Trophoblast cell (in vitro differentiated cells and primary cell): ENCODE measurements at regions not wholly inside any gene's neighbourhood (a gene's known extent, or its start where the extent isn't known, plus 50 kb on each side); places are given as distances from the start of the nearest gene placed in this dataset.

Experiments used
- DNase-seq, 2 donors: peaks; one replicate each; pipeline ENCODE4 v3.0.0-alpha.2; 2016
- H2AFZ ChIP-seq: 2 replicates; pipeline ENCODE4 v1.6.1; 2013; ENCODE audit warnings: low read length, moderate library complexity, mild to moderate bottlenecking; ENCODE audit not compliant: insufficient read depth, poor library complexity
- H2AK5ac ChIP-seq: 2 replicates; pipeline ENCODE4 v1.6.1; 2013; ENCODE audit warnings: mild to moderate bottlenecking, low read length
- H2BK120ac ChIP-seq: 2 replicates; pipeline ENCODE4 v1.6.1; 2013; ENCODE audit warnings: low read length, mild to moderate bottlenecking, moderate library complexity; ENCODE audit not compliant: insufficient read depth, poor library complexity
- H2BK12ac ChIP-seq: 2 replicates; pipeline ENCODE4 v1.6.1; 2013; ENCODE audit warnings: mild to moderate bottlenecking, low read length, moderate library complexity
- H2BK5ac ChIP-seq: 2 replicates; pipeline ENCODE4 v1.6.1; 2013; ENCODE audit warnings: low read length, low read depth, moderate library complexity, mild to moderate bottlenecking; ENCODE audit not compliant: poor library complexity
- H3K14ac ChIP-seq: 2 replicates; pipeline ENCODE4 v1.6.1; 2013; ENCODE audit warnings: mild to moderate bottlenecking, low read length
- H3K18ac ChIP-seq: 2 replicates; pipeline ENCODE4 v1.6.1; 2013; ENCODE audit warnings: mild to moderate bottlenecking, low read length
- H3K23ac ChIP-seq: 2 replicates; pipeline ENCODE4 v1.6.1; 2013; ENCODE audit warnings: low read length
- H3K27ac ChIP-seq: 2 replicates; pipeline ENCODE4 v1.5.1; 2013; ENCODE audit warnings: low read depth, mild to moderate bottlenecking, inconsistent platforms, low read length, moderate library complexity
- H3K27me3 ChIP-seq: 2 replicates; pipeline ENCODE4 v1.6.1; 2013; ENCODE audit warnings: inconsistent platforms, mild to moderate bottlenecking, low read length, moderate library complexity; ENCODE audit not compliant: insufficient read depth
- H3K36me3 ChIP-seq, 2 experiments: 1 replicate in 1 of 2; 2 replicates in 1 of 2; pipeline ENCODE4 v1.6.1; 2013; ENCODE audit warnings: low read length in 2 of 2, mild to moderate bottlenecking in 2 of 2, moderate library complexity in 1 of 2; ENCODE audit not compliant: insufficient read depth in 2 of 2, control insufficient read depth in 1 of 2
- H3K4ac ChIP-seq: 2 replicates; pipeline ENCODE4 v1.6.1; 2013; ENCODE audit warnings: low read depth, mild to moderate bottlenecking, low read length, moderate library complexity
- H3K4me1 ChIP-seq, 2 experiments: 1 replicate in 1 of 2; 2 replicates in 1 of 2; pipeline ENCODE4 v1.6.1; 2013; ENCODE audit warnings: low read length in 2 of 2, mild to moderate bottlenecking in 2 of 2, moderate library complexity in 1 of 2; ENCODE audit not compliant: insufficient read depth in 2 of 2, control insufficient read depth in 1 of 2
- H3K4me2 ChIP-seq: 2 replicates; pipeline ENCODE4 v1.6.1; 2013; ENCODE audit warnings: inconsistent platforms, mild to moderate bottlenecking, low read length, moderate library complexity
- H3K4me3 ChIP-seq: 2 replicates; pipeline ENCODE4 v1.5.1; 2013; ENCODE audit warnings: mild to moderate bottlenecking, low read depth, low read length, inconsistent platforms
- H3K79me1 ChIP-seq: one replicate; pipeline ENCODE4 v1.6.1; 2013; ENCODE audit warnings: low read length
- H3K79me2 ChIP-seq: 2 replicates; pipeline ENCODE4 v1.6.1; 2013; ENCODE audit warnings: low read length, mild to moderate bottlenecking; ENCODE audit not compliant: control insufficient read depth, insufficient read depth, poor library complexity
- H3K9ac ChIP-seq: 2 replicates; pipeline ENCODE4 v1.6.1; 2013; ENCODE audit warnings: mild to moderate bottlenecking, low read length
- H3K9me3 ChIP-seq: 2 replicates; pipeline ENCODE4 v1.6.1; 2013; ENCODE audit warnings: low read depth, mild to moderate bottlenecking, control low read depth, inconsistent platforms, low read length; ENCODE audit not compliant: insufficient read depth
- H4K12ac ChIP-seq: 2 replicates; pipeline ENCODE4 v1.6.1; 2013; ENCODE audit warnings: low read depth, mild to moderate bottlenecking, low read length, moderate library complexity
- H4K8ac ChIP-seq: 2 replicates; pipeline ENCODE4 v1.6.1; 2013; ENCODE audit warnings: low read depth, mild to moderate bottlenecking, low read length, moderate library complexity
- H4K91ac ChIP-seq: one replicate; pipeline ENCODE4 v1.6.1; 2013; ENCODE audit warnings: low read depth, mild to moderate bottlenecking, low read length, moderate library complexity
- WGBS: extraction: QIAGEN DNeasy Blood & Tissue Kit; methylation state at CpG from one replicate; pipeline ENCODE4 v1.1.7; 2013; ENCODE audit warnings: missing lambda C conversion rate; ENCODE audit not compliant: insufficient read length, insufficient coverage; ENCODE audit errors: extremely low coverage; 5-methylcytosine and 5-hydroxymethylcytosine counted together

DNA sequence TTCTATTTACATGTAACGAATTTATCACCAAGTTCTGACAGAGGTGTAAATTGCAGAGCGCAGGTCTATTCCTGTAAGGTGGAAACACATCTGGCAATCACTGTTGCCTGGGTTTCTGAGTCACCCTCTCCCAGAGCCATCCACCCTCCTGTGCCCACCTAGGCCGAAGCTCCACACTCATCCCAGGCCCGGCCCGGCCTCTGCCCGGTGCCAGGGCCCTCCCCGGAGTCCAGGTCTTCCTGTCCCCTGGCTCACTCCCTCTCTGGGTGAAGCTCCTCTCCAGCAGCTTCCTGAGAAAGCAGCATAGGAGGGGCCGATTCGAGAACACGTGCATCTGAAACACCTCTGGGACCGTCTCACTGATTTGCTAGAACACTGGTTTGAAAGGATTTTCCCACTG, 308.2 kb downstream of the SHANK2 start:
- no peak overlapping the region for H3K4me2 ChIP-seq
- H3K27me3 ChIP-seq: no peaks in the 10 kb centered on the region
- H4K91ac ChIP-seq: no peak overlapping the region
- H3K4me1 ChIP-seq: no peaks in the 10 kb centered on the region
- no peak overlapping the region for H2AFZ ChIP-seq
- no peak overlapping the region for H3K9ac ChIP-seq
- H4K12ac ChIP-seq: no peak overlapping the region
- WGBS: no CpG with 5 or more reads among the region's 11 CpGs
- H3K79me1 ChIP-seq: no peaks in the 10 kb centered on the region
- no peak overlapping the region for H2AK5ac ChIP-seq
- no peak overlapping the region for H3K27ac ChIP-seq
- peaks cover 9% of the 10 kb centered on the region for H3K9me3 ChIP-seq
- peaks cover 0 to 3% of the 10 kb centered on the region in 2 experiments for H3K36me3 ChIP-seq
- H3K4ac ChIP-seq: no peak overlapping the region
- no peak overlapping the region for H3K4me3 ChIP-seq
- no peaks in the 10 kb centered on the region for H3K79me2 ChIP-seq
- DNase-seq: no peak
- no peak overlapping the region for H3K18ac ChIP-seq
- no peak overlapping the region for H2BK5ac ChIP-seq
- H3K14ac ChIP-seq: no peak overlapping the region
- no peak overlapping the region for H2BK120ac ChIP-seq
- no peak overlapping the region for H3K23ac ChIP-seq
- H2BK12ac ChIP-seq: no peak overlapping the region
- no peak overlapping the region for H4K8ac ChIP-seq

DNA sequence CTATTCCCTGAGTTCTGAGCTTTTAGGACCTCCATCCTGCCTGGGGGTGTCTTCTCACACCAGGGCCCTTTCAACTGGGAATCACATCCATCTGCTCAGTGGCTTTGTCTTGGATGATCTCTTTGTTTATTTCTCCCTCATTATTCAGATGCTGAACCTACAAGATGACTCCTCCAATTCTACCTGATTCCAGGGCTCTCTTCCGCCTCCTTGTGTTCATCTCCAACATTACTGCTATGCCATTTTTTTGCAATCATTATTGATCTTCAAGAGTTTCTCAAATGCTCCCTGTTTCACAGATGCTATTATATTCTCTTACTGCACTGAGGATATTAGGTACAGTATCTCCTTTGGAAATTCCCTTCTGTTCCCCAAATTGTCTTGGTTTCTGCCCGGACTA, 307.7 kb downstream of the SHANK2 start:
- H4K91ac ChIP-seq: no peak overlapping the region
- no peaks in the 10 kb centered on the region for H3K4me1 ChIP-seq
- no peak overlapping the region for H3K4ac ChIP-seq
- peaks cover 9% of the 10 kb centered on the region for H3K9me3 ChIP-seq
- H4K12ac ChIP-seq: no peak overlapping the region
- H3K27ac ChIP-seq: no peak overlapping the region
- no peaks in the 10 kb centered on the region for H3K79me1 ChIP-seq
- H2BK120ac ChIP-seq: no peak overlapping the region
- no peaks in the 10 kb centered on the region for H3K79me2 ChIP-seq
- H3K4me2 ChIP-seq: no peak overlapping the region
- H2AK5ac ChIP-seq: no peak overlapping the region
- H2BK5ac ChIP-seq: no peak overlapping the region
- no peak overlapping the region for H2AFZ ChIP-seq
- no peak overlapping the region for H3K18ac ChIP-seq
- H3K23ac ChIP-seq: no peak overlapping the region
- no peak overlapping the region for H2BK12ac ChIP-seq
- DNase-seq: no peak
- H4K8ac ChIP-seq: no peak overlapping the region
- H3K9ac ChIP-seq: no peak overlapping the region
- no peak overlapping the region for H3K14ac ChIP-seq
- WGBS: no CpG with 5 or more reads among the region's 2 CpGs
- H3K27me3 ChIP-seq: no peaks in the 10 kb centered on the region
- H3K4me3 ChIP-seq: no peak overlapping the region
- H3K36me3 ChIP-seq: peaks cover 0 to 3% of the 10 kb centered on the region in 2 experiments

DNA sequence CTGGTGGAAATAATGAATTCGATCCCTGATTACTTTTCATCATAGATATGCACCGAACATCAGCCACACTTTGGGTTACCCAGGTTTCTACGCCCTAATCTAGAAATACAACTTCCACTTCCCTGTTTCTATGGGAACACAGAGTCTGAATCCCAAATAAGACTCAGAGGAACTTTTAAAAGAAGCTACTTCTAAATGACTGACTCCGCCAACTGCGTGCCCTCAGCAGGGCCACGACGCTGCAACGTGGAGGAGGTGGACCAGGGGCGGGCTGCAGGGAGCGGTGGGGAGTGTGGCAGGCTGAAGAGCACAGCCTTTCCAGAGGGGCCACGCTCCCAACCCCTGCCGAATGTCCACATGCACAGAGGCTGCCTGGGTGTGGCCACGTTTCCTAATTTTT, 304.0 kb downstream of the SHANK2 start:
- Histone ChIP-seq H3K79me1 (no peaks in the 10 kb centered on the region), H2AFZ (no peak overlapping the region), H3K14ac (no peak overlapping the region), H2BK5ac (no peak overlapping the region), H3K9ac (no peak overlapping the region), H3K23ac (no peak overlapping the region), H4K91ac (no peak overlapping the region), H3K79me2 (no peaks in the 10 kb centered on the region), H3K4me1 (no peaks in the 10 kb centered on the region), H4K12ac (no peak overlapping the region), H2BK12ac (no peak overlapping the region), H3K4me3 (no peak overlapping the region), H3K4me2 (no peak overlapping the region), H2BK120ac (no peak overlapping the region), H3K9me3 (peaks cover 5% of the 10 kb centered on the region), H3K4ac (no peak overlapping the region), H3K36me3 (peaks cover 4 to 7% of the 10 kb centered on the region in 2 experiments), H4K8ac (no peak overlapping the region), H3K18ac (no peak overlapping the region), H3K27ac (no peak overlapping the region), H3K27me3 (no peaks in the 10 kb centered on the region), H2AK5ac (no peak overlapping the region)
- WGBS: no CpG with 5 or more reads among the region's 13 CpGs
- DNase-seq: no peak

DNA sequence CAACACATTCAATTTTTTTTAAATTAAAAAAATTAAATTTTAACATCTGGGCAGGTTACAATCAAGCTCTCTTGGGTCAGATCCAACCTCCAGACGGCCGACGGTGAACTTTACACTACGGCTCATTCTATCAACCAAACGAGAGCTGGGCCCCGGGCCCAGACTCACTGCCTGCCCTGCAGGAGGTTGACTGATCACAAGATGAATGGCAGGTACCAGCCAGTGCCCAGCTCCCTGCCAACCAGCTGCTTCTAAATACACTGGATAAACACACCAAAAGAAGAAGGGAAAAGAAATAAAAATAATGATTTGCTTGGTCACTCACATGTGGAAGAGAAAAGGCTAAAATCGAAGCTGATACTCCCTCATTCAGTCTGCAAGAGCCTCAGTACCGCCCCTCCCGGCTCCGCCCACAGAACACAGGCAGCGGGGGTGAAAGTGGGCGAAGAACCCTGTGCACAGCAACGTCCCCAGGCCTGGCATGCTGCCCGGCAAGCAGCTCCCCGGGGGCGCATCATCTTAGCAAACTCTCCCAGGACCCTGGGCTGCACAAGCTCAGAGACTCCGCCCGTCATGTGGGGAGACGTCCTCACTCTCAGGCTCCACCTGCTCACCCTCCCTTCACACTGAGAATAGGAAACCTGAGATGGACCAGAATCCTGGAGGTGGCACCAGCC, 303.4 kb downstream of the SHANK2 start:
- H3K4me2 ChIP-seq: no peak overlapping the region
- WGBS: no CpG with 5 or more reads among the region's 19 CpGs
- no peak overlapping the region for H3K9ac ChIP-seq
- H3K9me3 ChIP-seq: peaks cover 5% of the 10 kb centered on the region
- H2BK120ac ChIP-seq: no peak overlapping the region
- no peak overlapping the region for H3K27ac ChIP-seq
- no peak overlapping the region for H4K91ac ChIP-seq
- H3K79me1 ChIP-seq: no peaks in the 10 kb centered on the region
- no peak overlapping the region for H3K4me3 ChIP-seq
- no peak overlapping the region for H3K4ac ChIP-seq
- no peak overlapping the region for H2BK5ac ChIP-seq
- no peaks in the 10 kb centered on the region for H3K27me3 ChIP-seq
- no peak overlapping the region for H2AFZ ChIP-seq
- H3K23ac ChIP-seq: no peak overlapping the region
- DNase-seq: no peak
- no peak overlapping the region for H3K14ac ChIP-seq
- peaks cover 3 to 7% of the 10 kb centered on the region in 2 experiments for H3K36me3 ChIP-seq
- no peaks in the 10 kb centered on the region for H3K4me1 ChIP-seq
- H3K79me2 ChIP-seq: no peaks in the 10 kb centered on the region
- no peak overlapping the region for H2BK12ac ChIP-seq
- no peak overlapping the region for H4K12ac ChIP-seq
- H3K18ac ChIP-seq: no peak overlapping the region
- no peak overlapping the region for H2AK5ac ChIP-seq
- H4K8ac ChIP-seq: no peak overlapping the region
